ENCODE measurements at regions not wholly inside any gene's neighbourhood (a gene's known extent, or its start where the extent isn't known, plus 50 kb on each side); places are given as distances from the start of the nearest gene placed in this dataset.

DNA sequence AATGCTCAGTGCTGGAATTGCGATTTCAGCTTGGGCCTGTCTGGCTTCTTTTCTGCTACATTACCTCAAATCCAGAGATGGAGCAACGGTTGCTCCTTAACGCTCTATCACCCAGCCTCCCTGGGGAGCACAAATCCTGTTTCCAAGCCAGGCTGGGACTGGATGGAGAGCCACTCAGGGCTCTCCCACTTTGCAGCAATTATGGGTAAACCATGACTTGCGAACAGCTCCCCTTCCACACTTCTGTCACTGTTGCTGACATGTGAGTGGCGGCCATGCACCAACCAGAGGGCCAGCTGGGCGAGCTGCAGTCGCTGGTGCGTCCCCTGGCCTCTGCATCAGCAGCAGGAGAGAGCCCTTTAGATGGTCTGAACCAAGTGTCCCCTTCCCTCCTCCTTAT is 65.1 kb upstream of the RAB4A start:
- Histone ChIP-seq H3K4me1 (ENCODE audit: insufficient read depth, low read length) (peaks cover 42% of the 10 kb centered on the region), H3K36me3 (replicated peaks in 1 of 2; ENCODE audit: control insufficient read depth in 1 of 2, insufficient read depth in 2 of 2, low read length in 2 of 2) (no peaks in the 10 kb centered on the region), H3K4me3 (replicated peaks in 1 of 3; ENCODE audit: insufficient read depth in 1 of 3, low read depth in 2 of 3, low read length in 3 of 3) (no peak overlapping the region), H3K9me3 (ENCODE audit: low read length) (no peaks in the 10 kb centered on the region), H3K27ac (ENCODE audit: extremely low read length, insufficient read depth, low read length) (no peak overlapping the region), H2AFZ (ENCODE audit: low read length) (no peak overlapping the region), H3K27me3 (ENCODE audit: control insufficient read depth in 1 of 2, insufficient read depth in 2 of 2, low read length in 2 of 2) (no peaks in the 10 kb centered on the region), H3K79me2 (ENCODE audit: insufficient read depth, low read length) (no peaks in the 10 kb centered on the region), H3K4me2 (ENCODE audit: low read depth, low read length) (no peak overlapping the region), H4K20me1 (ENCODE audit: insufficient read depth, low read length) (no peaks in the 10 kb centered on the region), H3K9ac (ENCODE audit: insufficient read depth, low read depth, low read length) (no peak overlapping the region)
- FAIRE-seq (no peak), ATAC-seq (no peak), DNase-seq (ENCODE audit: low spot score) (no peak)
- in situ Hi-C loops (cut with HindIII; ENCODE audit: extremely low pct_ligation_motif_present, low pct_unique_long_range_greater_than_20kb) = no loop called here
- POLR2A ChIA-PET = no interaction called here
- WGBS (ENCODE audit: low lambda C conversion rate) = 64% methylated on average over 4 of the region's 8 CpGs
- CTCF ChIA-PET (ENCODE audit: low intra/inter-chr PET ratio, low total read pairs) = no interaction called here
- intact Hi-C loops (cut with micrococcal nuclease; ENCODE audit: unreplicated experiment) = no loop called here
- TF ChIP-seq MED13 (CRISPR knock-in tag; IDR thresholded peaks at IDR 0.05) (no peak), BRCA1 (CRISPR knock-in tag; IDR thresholded peaks at IDR 0.05) (no peak)
- no TSS peak for BruUV-seq (replicated peaks)

DNA sequence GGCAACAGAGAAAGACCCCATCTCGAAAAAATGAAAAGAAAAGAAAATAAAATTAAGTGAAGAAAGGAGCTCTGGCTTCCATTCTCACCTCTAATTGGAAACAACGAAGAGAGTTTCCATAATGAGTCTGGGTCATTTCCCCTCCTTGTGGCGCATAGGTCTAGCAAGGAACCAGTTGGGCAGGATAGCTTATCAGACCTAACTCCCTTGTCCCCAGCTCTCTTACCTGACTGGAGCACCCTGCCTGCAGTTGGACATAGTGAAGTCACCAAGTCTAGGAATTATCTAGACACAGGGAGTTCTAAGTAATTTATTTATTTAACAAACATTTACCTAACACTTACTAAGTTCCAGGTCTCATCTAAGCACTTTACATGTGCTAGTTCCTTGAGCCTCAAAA is 63.0 kb upstream of the RAB4A start:
- WGBS (ENCODE audit: low lambda C conversion rate) = 72% methylated on average over 3 of the region's 3 CpGs
- H3K36me3 ChIP-seq (replicated peaks in 1 of 2; ENCODE audit: control insufficient read depth in 1 of 2, insufficient read depth in 2 of 2, low read length in 2 of 2) = no peaks in the 10 kb centered on the region
- intact Hi-C loops (cut with micrococcal nuclease; ENCODE audit: unreplicated experiment) = no loop called here
- FAIRE-seq = no peak
- no peak overlapping the region for H2AFZ ChIP-seq (ENCODE audit: low read length)
- BruUV-seq (replicated peaks) = no TSS peak
- H3K4me2 ChIP-seq (ENCODE audit: low read depth, low read length) = no peak overlapping the region
- no peaks in the 10 kb centered on the region for H3K9me3 ChIP-seq (ENCODE audit: low read length)
- H3K79me2 ChIP-seq (ENCODE audit: insufficient read depth, low read length) = no peaks in the 10 kb centered on the region
- H3K27ac ChIP-seq (ENCODE audit: extremely low read length, insufficient read depth, low read length) = no peak overlapping the region
- ATAC-seq = no peak
- H3K9ac ChIP-seq (ENCODE audit: insufficient read depth, low read depth, low read length) = no peak overlapping the region
- no peaks in the 10 kb centered on the region for H4K20me1 ChIP-seq (ENCODE audit: insufficient read depth, low read length)
- peaks cover 30% of the 10 kb centered on the region for H3K4me1 ChIP-seq (ENCODE audit: insufficient read depth, low read length)
- ChIA-PET CTCF (ENCODE audit: low intra/inter-chr PET ratio, low total read pairs) (no interaction called here), POLR2A (no interaction called here)
- in situ Hi-C loops (cut with HindIII; ENCODE audit: extremely low pct_ligation_motif_present, low pct_unique_long_range_greater_than_20kb) = no loop called here
- H3K4me3 ChIP-seq (replicated peaks in 1 of 3; ENCODE audit: insufficient read depth in 1 of 3, low read depth in 2 of 3, low read length in 3 of 3) = no peak overlapping the region
- DNase-seq (ENCODE audit: low spot score) = no peak
- H3K27me3 ChIP-seq (ENCODE audit: control insufficient read depth in 1 of 2, insufficient read depth in 2 of 2, low read length in 2 of 2) = no peaks in the 10 kb centered on the region
- TF ChIP-seq ATM (IDR thresholded peaks at IDR 0.05; ENCODE audit: borderline replicate concordance) (no peak), ZNF784 (CRISPR knock-in tag; IDR thresholded peaks at IDR 0.05; ENCODE audit: borderline replicate concordance) (no peak), ZNF33A (CRISPR knock-in tag; IDR thresholded peaks at IDR 0.05; ENCODE audit: borderline replicate concordance) (no peak), ZNF510 (CRISPR knock-in tag; IDR thresholded peaks at IDR 0.05; ENCODE audit: low read depth) (no peak), ZSCAN31 (CRISPR knock-in tag; IDR thresholded peaks at IDR 0.05; ENCODE audit: low read depth) (no peak), ZNF446 (CRISPR knock-in tag; IDR thresholded peaks at IDR 0.05) (no peak), ZNF773 (CRISPR knock-in tag; IDR thresholded peaks at IDR 0.05; ENCODE audit: borderline replicate concordance) (no peak), CEBPB (IDR thresholded peaks at IDR 0.05; ENCODE audit: borderline replicate concordance, low read depth, low read length) (no peak), SP2 (CRISPR knock-in tag; IDR thresholded peaks at IDR 0.05) (no peak), XBP1 (CRISPR knock-in tag; IDR thresholded peaks at IDR 0.05) (no peak)
- TF ChIP-seq, protein P1, sequence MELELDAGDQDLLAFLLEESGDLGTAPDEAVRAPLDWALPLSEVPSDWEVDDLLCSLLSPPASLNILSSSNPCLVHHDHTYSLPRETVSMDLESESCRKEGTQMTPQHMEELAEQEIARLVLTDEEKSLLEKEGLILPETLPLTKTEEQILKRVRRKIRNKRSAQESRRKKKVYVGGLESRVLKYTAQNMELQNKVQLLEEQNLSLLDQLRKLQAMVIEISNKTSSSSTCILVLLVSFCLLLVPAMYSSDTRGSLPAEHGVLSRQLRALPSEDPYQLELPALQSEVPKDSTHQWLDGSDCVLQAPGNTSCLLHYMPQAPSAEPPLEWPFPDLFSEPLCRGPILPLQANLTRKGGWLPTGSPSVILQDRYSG (CRISPR knock-in tag; IDR thresholded peaks at IDR 0.05) = no peak
- TF ChIP-seq, protein P2, sequence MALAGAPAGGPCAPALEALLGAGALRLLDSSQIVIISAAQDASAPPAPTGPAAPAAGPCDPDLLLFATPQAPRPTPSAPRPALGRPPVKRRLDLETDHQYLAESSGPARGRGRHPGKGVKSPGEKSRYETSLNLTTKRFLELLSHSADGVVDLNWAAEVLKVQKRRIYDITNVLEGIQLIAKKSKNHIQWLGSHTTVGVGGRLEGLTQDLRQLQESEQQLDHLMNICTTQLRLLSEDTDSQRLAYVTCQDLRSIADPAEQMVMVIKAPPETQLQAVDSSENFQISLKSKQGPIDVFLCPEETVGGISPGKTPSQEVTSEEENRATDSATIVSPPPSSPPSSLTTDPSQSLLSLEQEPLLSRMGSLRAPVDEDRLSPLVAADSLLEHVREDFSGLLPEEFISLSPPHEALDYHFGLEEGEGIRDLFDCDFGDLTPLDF (CRISPR knock-in tag; IDR thresholded peaks at IDR 0.05) = no peak

Measured in HepG2 (cell line).